NT2/D1 (cell line): ENCODE measurements at regions not wholly inside any gene's neighbourhood (a gene's known extent, or its start where the extent isn't known, plus 50 kb on each side); places are given as distances from the start of the nearest gene placed in this dataset.
"Not testable (repeated sequence)": the region's sequence is repeated elsewhere in the genome, so short reads cannot be mapped to it uniquely, and the experiment has no call there.

Experiments used
- SUZ12 ChIP-seq: IDR thresholded peaks from 2 replicates; pipeline ENCODE4 v1.6.1; 2011; ENCODE audit not compliant: insufficient read length, insufficient read depth; ENCODE audit errors: extremely low read depth
- YY1 ChIP-seq: IDR thresholded peaks from 2 replicates; pipeline ENCODE4 v1.6.1; 2011; ENCODE audit not compliant: insufficient read length, insufficient read depth
- ZNF274 ChIP-seq: IDR thresholded peaks from 2 replicates; pipeline ENCODE4 v1.6.1; 2011; ENCODE audit warnings: mild to moderate bottlenecking, low read depth, low read length

DNA sequence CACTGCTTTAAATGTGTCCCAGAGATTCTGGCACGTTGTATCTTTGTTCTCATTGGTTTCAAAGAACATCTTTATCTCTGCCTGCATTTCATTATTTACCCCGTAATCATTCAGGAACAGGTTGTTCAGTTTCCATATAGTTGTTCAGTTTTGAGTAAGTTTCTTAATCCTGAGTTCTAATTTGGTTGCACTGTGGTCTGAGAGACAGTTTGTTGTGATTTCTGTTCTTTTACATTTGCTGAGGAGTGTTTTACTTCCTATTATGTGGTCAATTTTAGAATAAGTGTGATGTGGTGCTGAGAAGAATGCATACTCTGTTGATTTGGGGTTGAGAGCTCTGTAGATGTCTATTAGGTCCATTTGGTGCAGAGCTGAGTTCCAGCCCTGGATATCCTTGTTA, 148.1 kb downstream of the VSIG4 start:
- TF ChIP-seq SUZ12, ZNF274, YY1: not testable (repeated sequence)
